Daoy (cell line): ENCODE measurements at regions not wholly inside any gene's neighbourhood (a gene's known extent, or its start where the extent isn't known, plus 50 kb on each side); places are given as distances from the start of the nearest gene placed in this dataset.
A peak's percentile ranks its signal among the peaks of the same experiment; 100 is the strongest.
"Not testable (repeated sequence)": the region's sequence is repeated elsewhere in the genome, so short reads cannot be mapped to it uniquely, and the experiment has no call there.

Experiments used
- DNase-seq: peaks from one replicate; pipeline ENCODE4 v3.0.0-alpha.2; 2015; ENCODE audit warnings: low read depth

GRCh38 chr21:28181730-28182129 lies 810.9 kb downstream of the LTN1 start:
- no peak for DNase-seq

- DNase-seq = no peak
Observed at GRCh38 chr21:28179136-28179535, 813.5 kb downstream of the LTN1 start.

- DNase-seq = no peak
Observed at GRCh38 chr21:28177124-28177523, 815.6 kb downstream of the LTN1 start.

- DNase-seq = no peak
Observed at GRCh38 chr21:28174701-28175100, 818.0 kb downstream of the LTN1 start.

- no peak for DNase-seq
Observed at GRCh38 chr21:28174006-28174405, 818.7 kb downstream of the LTN1 start.

- no peak for DNase-seq
Observed at GRCh38 chr21:28172376-28172775, 820.3 kb downstream of the LTN1 start.

- DNase-seq = no peak
Observed at GRCh38 chr21:28167366-28167765, 825.3 kb downstream of the LTN1 start.

GRCh38 chr21:28164519-28164918 lies 828.2 kb downstream of the LTN1 start:
- not testable (repeated sequence) for DNase-seq

- DNase-seq = peak; percentile 5
Observed at GRCh38 chr21:28162052-28162451, 830.6 kb downstream of the LTN1 start.

GRCh38 chr21:28160378-28160777 lies 832.3 kb downstream of the LTN1 start:
- DNase-seq = no peak

GRCh38 chr21:28159396-28159795 lies 833.3 kb downstream of the LTN1 start:
- DNase-seq = no peak

GRCh38 chr21:28156590-28156989 lies 836.1 kb downstream of the LTN1 start:
- DNase-seq = no peak

- no peak for DNase-seq
Observed at GRCh38 chr21:28154121-28154520, 838.6 kb downstream of the LTN1 start.

- no peak for DNase-seq
Observed at GRCh38 chr21:28152732-28153131, 839.9 kb downstream of the LTN1 start.

GRCh38 chr21:28151758-28152157 lies 840.9 kb downstream of the LTN1 start:
- DNase-seq = no peak

- no peak for DNase-seq
Observed at GRCh38 chr21:28150778-28151177, 841.9 kb downstream of the LTN1 start.

GRCh38 chr21:28148400-28149064 lies 844.1 kb downstream of the LTN1 start:
- DNase-seq = no peak

- no peak for DNase-seq
Observed at GRCh38 chr21:28144653-28145052, 848.0 kb downstream of the LTN1 start.

GRCh38 chr21:28144089-28144488 lies 848.6 kb downstream of the LTN1 start:
- DNase-seq = no peak

- DNase-seq = peak; percentile 21
Observed at GRCh38 chr21:28142697-28143096, 850.0 kb downstream of the LTN1 start.

GRCh38 chr21:28138272-28138671 lies 854.4 kb downstream of the LTN1 start:
- no peak for DNase-seq

GRCh38 chr21:28136656-28137255 lies 855.9 kb downstream of the LTN1 start:
- DNase-seq = no peak

GRCh38 chr21:28135646-28136045 lies 857.0 kb downstream of the LTN1 start:
- no peak for DNase-seq

GRCh38 chr21:28133116-28133515 lies 859.6 kb downstream of the LTN1 start:
- no peak for DNase-seq
